ENCODE measurements at regions not wholly inside any gene's neighbourhood (a gene's known extent, or its start where the extent isn't known, plus 50 kb on each side); places are given as distances from the start of the nearest gene placed in this dataset.

DNA sequence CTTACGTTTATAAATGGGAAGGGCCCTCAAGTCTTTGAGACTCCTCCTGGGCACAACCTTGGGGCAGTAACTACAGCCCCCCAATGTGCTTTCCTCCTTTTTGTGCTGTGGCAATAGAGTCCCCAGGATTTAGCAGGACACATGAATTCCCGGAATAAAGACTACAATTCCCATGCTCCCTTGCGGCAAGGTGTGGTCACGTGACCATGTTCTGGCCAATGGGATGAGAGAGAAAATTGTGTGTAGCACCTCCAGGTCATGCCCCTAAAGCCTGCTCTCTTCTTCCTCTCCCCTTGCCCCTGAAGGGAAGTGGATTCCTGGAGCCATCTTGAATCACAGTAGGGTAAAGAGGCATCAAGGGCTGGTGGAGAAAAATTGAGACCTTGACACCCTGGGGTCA is 295.1 kb upstream of the SFSWAP start:
- Histone ChIP-seq H3K9me3 (no peaks in the 10 kb centered on the region), H3K36me3 (no peaks in the 10 kb centered on the region), H3K27me3 (peaks cover 0 to 19% of the 10 kb centered on the region in 2 donors), H3K4me3 (no peak overlapping the region), H3K4me1 (no peaks in the 10 kb centered on the region), H3K27ac (no peak overlapping the region)
- no peak for TF ChIP-seq CTCF (IDR thresholded peaks at IDR 0.05)
- intact Hi-C loops (cut with DNase I): no loop called here
- DNase-seq: no peak
- ATAC-seq: no peak

DNA sequence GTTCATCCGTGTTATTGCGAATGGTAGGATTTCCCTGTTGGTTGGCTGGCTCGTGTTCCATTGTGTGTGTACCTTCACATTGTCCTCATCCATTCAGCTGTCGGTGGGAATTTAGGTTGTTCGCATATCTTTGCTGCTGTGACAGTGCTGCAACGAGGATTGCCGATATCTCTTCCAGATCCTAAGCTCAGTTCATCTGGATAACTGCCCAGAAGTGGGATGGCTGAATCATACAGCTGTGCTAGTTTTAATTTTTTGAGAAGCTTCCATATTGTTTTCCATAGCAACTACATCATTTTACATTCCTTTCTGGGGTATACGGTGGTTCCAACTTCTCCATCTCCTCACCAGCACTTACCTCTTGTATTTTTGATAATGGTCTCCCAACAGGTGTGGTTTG is 292.8 kb upstream of the SFSWAP start:
- H3K27me3 ChIP-seq: peaks cover 0 to 21% of the 10 kb centered on the region in 2 donors
- no peak overlapping the region for H3K4me3 ChIP-seq
- no peaks in the 10 kb centered on the region for H3K9me3 ChIP-seq
- H3K36me3 ChIP-seq: no peaks in the 10 kb centered on the region
- no peak overlapping the region for H3K27ac ChIP-seq
- ATAC-seq: no peak
- no peak for DNase-seq
- intact Hi-C loops (cut with DNase I): no loop called here
- TF ChIP-seq CTCF (IDR thresholded peaks at IDR 0.05): no peak
- H3K4me1 ChIP-seq: no peaks in the 10 kb centered on the region

GRCh38 chr12:131418884-131419283 is 292.0 kb upstream of the SFSWAP start:
- peaks cover 0 to 16% of the 10 kb centered on the region in 2 donors for H3K27me3 ChIP-seq
- intact Hi-C loops (cut with DNase I): no loop called here
- no peak overlapping the region for H3K4me3 ChIP-seq
- no peak for DNase-seq
- H3K9me3 ChIP-seq: peaks cover 0 to 2% of the 10 kb centered on the region in 2 donors
- no peak for ATAC-seq
- no peaks in the 10 kb centered on the region for H3K36me3 ChIP-seq
- no peak for TF ChIP-seq CTCF (IDR thresholded peaks at IDR 0.05)
- H3K27ac ChIP-seq: no peak overlapping the region
- no peaks in the 10 kb centered on the region for H3K4me1 ChIP-seq

DNA sequence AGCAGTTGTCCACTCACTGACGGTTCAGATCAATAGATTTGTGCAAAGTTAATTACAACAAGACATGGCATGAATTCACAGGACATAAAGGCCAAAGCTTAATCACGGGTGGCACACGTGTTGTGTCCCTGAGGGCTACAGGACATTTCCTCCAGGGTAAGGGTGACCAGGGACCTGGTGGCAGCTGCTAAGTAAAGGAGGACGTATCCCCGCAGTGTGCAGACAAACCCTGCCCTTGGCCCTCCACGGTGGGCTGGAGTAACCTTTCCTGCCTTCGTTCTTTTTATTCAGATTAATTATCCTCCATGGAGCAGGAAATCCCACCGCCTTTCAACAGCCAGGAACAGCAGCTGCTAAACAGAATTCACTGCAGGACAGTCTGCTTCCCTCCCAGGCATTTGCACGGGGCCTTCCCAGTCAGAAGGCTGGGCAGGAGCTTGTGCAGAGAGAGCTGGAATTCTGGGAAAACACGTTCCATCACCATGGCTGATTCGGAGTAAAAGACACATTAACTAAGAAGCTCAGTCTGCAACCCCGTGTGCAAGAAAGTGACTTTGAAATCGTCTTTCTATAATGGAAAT is 289.9 kb upstream of the SFSWAP start:
- no peak for TF ChIP-seq CTCF (IDR thresholded peaks at IDR 0.05)
- ATAC-seq (no peak), DNase-seq (no peak)
- Histone ChIP-seq H3K27me3 (peaks cover 0 to 16% of the 10 kb centered on the region in 2 donors), H3K4me3 (no peak overlapping the region), H3K4me1 (no peaks in the 10 kb centered on the region), H3K9me3 (peaks cover 0 to 11% of the 10 kb centered on the region in 2 donors), H3K36me3 (no peaks in the 10 kb centered on the region), H3K27ac (no peak overlapping the region)
- intact Hi-C loops (cut with DNase I): no loop called here

GRCh38 chr12:131421509-131422186 is 289.2 kb upstream of the SFSWAP start:
- Histone ChIP-seq H3K4me3 (no peak overlapping the region), H3K27me3 (peaks cover 0 to 16% of the 10 kb centered on the region in 2 donors), H3K27ac (no peak overlapping the region), H3K36me3 (no peaks in the 10 kb centered on the region), H3K9me3 (peaks cover 0 to 11% of the 10 kb centered on the region in 2 donors), H3K4me1 (no peaks in the 10 kb centered on the region)
- DNase-seq: no peak
- ATAC-seq: no peak
- TF ChIP-seq CTCF (IDR thresholded peaks at IDR 0.05): no peak
- intact Hi-C loops (cut with DNase I): no loop called here

Measured in left lung (tissue), 4 donors.